Activated CD8-positive, alpha-beta memory T cell treated with anti-CD3 and anti-CD28 coated beads, Interleukin-2, amount 50 U/mL, for 48 hours (primary cell): ENCODE measurements at regions not wholly inside any gene's neighbourhood (a gene's known extent, or its start where the extent isn't known, plus 50 kb on each side); places are given as distances from the start of the nearest gene placed in this dataset.
"Not testable (repeated sequence)": the region's sequence is repeated elsewhere in the genome, so short reads cannot be mapped to it uniquely, and the experiment has no call there.

Source experiments
- DNase-seq: peaks from one replicate; pipeline ENCODE4 v3.0.0-alpha.2; 2020

GRCh38 chr21:36602735-36603134 is 96.2 kb upstream of the SIM2 start:
- no peak for DNase-seq

GRCh38 chr21:36603221-36603620 is 95.7 kb upstream of the SIM2 start:
- no peak for DNase-seq

- no peak for DNase-seq
Measured at GRCh38 chr21:36605426-36605825, 93.5 kb upstream of the SIM2 start.

GRCh38 chr21:36606287-36606982 is 92.5 kb upstream of the SIM2 start:
- no peak for DNase-seq

- no peak for DNase-seq
Measured at GRCh38 chr21:36606983-36607325, 92.0 kb upstream of the SIM2 start.

- no peak for DNase-seq
Measured at GRCh38 chr21:36608041-36608896, 90.6 kb upstream of the SIM2 start.

GRCh38 chr21:36608897-36609225 is 90.1 kb upstream of the SIM2 start:
- DNase-seq = no peak

GRCh38 chr21:36609654-36610053 is 89.3 kb upstream of the SIM2 start:
- DNase-seq = no peak

- no peak for DNase-seq
Measured at GRCh38 chr21:36610201-36610600, 88.7 kb upstream of the SIM2 start.

- no peak for DNase-seq
Measured at GRCh38 chr21:36610935-36611334, 88.0 kb upstream of the SIM2 start.

GRCh38 chr21:36611379-36611778 is 87.5 kb upstream of the SIM2 start:
- no peak for DNase-seq

- no peak for DNase-seq
Measured at GRCh38 chr21:36613059-36613458, 85.9 kb upstream of the SIM2 start.

- DNase-seq = no peak
Measured at GRCh38 chr21:36613554-36613953, 85.4 kb upstream of the SIM2 start.

GRCh38 chr21:36615274-36615964 is 83.5 kb upstream of the SIM2 start:
- no peak for DNase-seq

GRCh38 chr21:36616773-36617172 is 82.1 kb upstream of the SIM2 start:
- DNase-seq = not testable (repeated sequence)

GRCh38 chr21:36621794-36622193 is 77.1 kb upstream of the SIM2 start:
- not testable (repeated sequence) for DNase-seq

- no peak for DNase-seq
Measured at GRCh38 chr21:36624105-36624504, 74.8 kb upstream of the SIM2 start.

- DNase-seq = no peak
Measured at GRCh38 chr21:36626791-36627190, 72.1 kb upstream of the SIM2 start.

- DNase-seq = no peak
Measured at GRCh38 chr21:36627242-36627641, 71.7 kb upstream of the SIM2 start.

GRCh38 chr21:36628106-36628505 is 70.8 kb upstream of the SIM2 start:
- DNase-seq = no peak

GRCh38 chr21:36628761-36629460 is 70.0 kb upstream of the SIM2 start:
- DNase-seq = no peak

GRCh38 chr21:36630485-36631206 is 68.3 kb upstream of the SIM2 start:
- DNase-seq = peak; percentile 90

- DNase-seq = no peak
Measured at GRCh38 chr21:36636016-36636415, 62.9 kb upstream of the SIM2 start.
